Myocyte (in vitro differentiated cells): ENCODE measurements at regions not wholly inside any gene's neighbourhood (a gene's known extent, or its start where the extent isn't known, plus 50 kb on each side); places are given as distances from the start of the nearest gene placed in this dataset.

Source experiments
- DNase-seq: peaks from one replicate; pipeline ENCODE4 v3.0.0-alpha.2; 2012; ENCODE audit warnings: low read depth

GRCh38 chr17:77495575-77495974 lies 354.8 kb downstream of the SEC14L1 start:
- no peak for DNase-seq

- no peak for DNase-seq
These were observed 355.6 kb downstream of the SEC14L1 start for GRCh38 chr17:77496401-77496801.

GRCh38 chr17:77496831-77497577 lies 356.2 kb downstream of the SEC14L1 start:
- DNase-seq = no peak

GRCh38 chr17:77497578-77497934 lies 356.8 kb downstream of the SEC14L1 start:
- DNase-seq = no peak

- DNase-seq = no peak
These were observed 357.4 kb downstream of the SEC14L1 start for GRCh38 chr17:77498091-77498741.

- no peak for DNase-seq
These were observed 358.3 kb downstream of the SEC14L1 start for GRCh38 chr17:77498791-77499698.

- DNase-seq = no peak
These were observed 359.1 kb downstream of the SEC14L1 start for GRCh38 chr17:77499699-77500435.

GRCh38 chr17:77501101-77501566 lies 360.4 kb downstream of the SEC14L1 start:
- no peak for DNase-seq

GRCh38 chr17:77501751-77502625 lies 361.2 kb downstream of the SEC14L1 start:
- DNase-seq = no peak

- no peak for DNase-seq
These were observed 362.0 kb downstream of the SEC14L1 start for GRCh38 chr17:77502626-77503292.

- no peak for DNase-seq
These were observed 362.5 kb downstream of the SEC14L1 start for GRCh38 chr17:77503293-77503655.

GRCh38 chr17:77503916-77504651 lies 363.3 kb downstream of the SEC14L1 start:
- no peak for DNase-seq

- no peak for DNase-seq
These were observed 363.9 kb downstream of the SEC14L1 start for GRCh38 chr17:77504652-77505155.

GRCh38 chr17:77505181-77505639 lies 364.4 kb downstream of the SEC14L1 start:
- DNase-seq = no peak

GRCh38 chr17:77506371-77506991 lies 365.7 kb downstream of the SEC14L1 start:
- no peak for DNase-seq

- DNase-seq = no peak
These were observed 366.5 kb downstream of the SEC14L1 start for GRCh38 chr17:77507111-77507885.

GRCh38 chr17:77508047-77508715 lies 367.4 kb downstream of the SEC14L1 start:
- no peak for DNase-seq
